Lung (tissue), 11 donors: ENCODE measurements at regions not wholly inside any gene's neighbourhood (a gene's known extent, or its start where the extent isn't known, plus 50 kb on each side); places are given as distances from the start of the nearest gene placed in this dataset.

Experiments
- ATAC-seq: fragments of 200-7000 bp; cut with Tn5 transposase; one replicate; pipeline ENCODE4 v1.9.1; 2020; ENCODE audit warnings: moderate number of reproducible peaks; ENCODE audit not compliant: insufficient read depth, low FRiP score
- DNase-seq, 3 donors: peaks; one replicate each; pipeline ENCODE4 v3.0.0-alpha.2; 2013 to 2017
- H3K27ac ChIP-seq, 2 donors: one replicate each; pipeline ENCODE4 v1.5.1; 2013; ENCODE audit warnings: mild to moderate bottlenecking in 2 of 2, moderate library complexity in 2 of 2, control low read depth in 1 of 2, inconsistent platforms in 1 of 2, low read depth in 1 of 2, low read length in 1 of 2
- H3K27me3 ChIP-seq, 3 donors: one replicate each; pipeline ENCODE4 v1.5.1; 2013; ENCODE audit warnings: low read length in 2 of 3; ENCODE audit not compliant: control insufficient read depth in 3 of 3, insufficient read depth in 3 of 3
- H3K36me3 ChIP-seq, 4 donors: one replicate each; pipeline ENCODE4 v1.5.1; 2013; ENCODE audit warnings: low read length in 4 of 4, mild to moderate bottlenecking in 1 of 4, moderate library complexity in 1 of 4; ENCODE audit not compliant: control insufficient read depth in 4 of 4, insufficient read depth in 4 of 4
- H3K4me1 ChIP-seq, 5 donors: one replicate each; pipeline ENCODE4 v1.5.1; 2013; ENCODE audit warnings: low read length in 5 of 5, mild to moderate bottlenecking in 2 of 5, moderate library complexity in 1 of 5; ENCODE audit not compliant: control insufficient read depth in 5 of 5, insufficient read depth in 5 of 5
- H3K4me3 ChIP-seq: one replicate; pipeline ENCODE4 v1.5.1; 2013; ENCODE audit warnings: mild to moderate bottlenecking, control low read depth, moderate library complexity
- H3K9ac ChIP-seq, 2 donors: one replicate each; pipeline ENCODE4 v1.5.1; 2013; ENCODE audit warnings: low read length in 2 of 2, control low read depth in 1 of 2; ENCODE audit not compliant: insufficient read depth in 1 of 2
- H3K9me3 ChIP-seq, 4 donors: one replicate each; pipeline ENCODE4 v1.5.1; 2013; ENCODE audit warnings: low read length in 3 of 4, mild to moderate bottlenecking in 1 of 4, moderate library complexity in 1 of 4; ENCODE audit not compliant: control insufficient read depth in 4 of 4, insufficient read depth in 3 of 4
- CTCF ChIP-seq: IDR thresholded peaks from 2 replicates; pipeline ENCODE4 v1.5.1; 2012; ENCODE audit warnings: mild to moderate bottlenecking; ENCODE audit errors: control extremely low read depth, extremely low read depth
- WGBS, 2 donors: extraction: QIAGEN DNeasy Blood & Tissue Kit; methylation state at CpG; one replicate each; pipeline ENCODE4 v1.1.7; 2013; 5-methylcytosine and 5-hydroxymethylcytosine counted together
- donor health status: control.
- donor health status: control.
- donor health status: Bipolar disorder and iron deficiency.
- donor health status: healthy.
- donor health status: DM: yes; HTN: yes; CAD: no.

- H3K27ac ChIP-seq = no peak overlapping the region
- H3K4me1 ChIP-seq = no peaks in the 10 kb centered on the region
- H3K4me3 ChIP-seq = no peak overlapping the region
- no peaks in the 10 kb centered on the region for H3K27me3 ChIP-seq
- DNase-seq (peak in 1 of 3 donors; percentile 28), ATAC-seq (no peak)
- no peaks in the 10 kb centered on the region for H3K9me3 ChIP-seq
- H3K9ac ChIP-seq = no peak overlapping the region
- no peaks in the 10 kb centered on the region for H3K36me3 ChIP-seq
- 79 to 84% methylated on average over 2 of the region's 2 CpGs for WGBS, 2 donors
- no peak for TF ChIP-seq CTCF
These were observed 201.6 kb upstream of the PARD3B start for GRCh38 chr2:204343685-204344084.

DNA sequence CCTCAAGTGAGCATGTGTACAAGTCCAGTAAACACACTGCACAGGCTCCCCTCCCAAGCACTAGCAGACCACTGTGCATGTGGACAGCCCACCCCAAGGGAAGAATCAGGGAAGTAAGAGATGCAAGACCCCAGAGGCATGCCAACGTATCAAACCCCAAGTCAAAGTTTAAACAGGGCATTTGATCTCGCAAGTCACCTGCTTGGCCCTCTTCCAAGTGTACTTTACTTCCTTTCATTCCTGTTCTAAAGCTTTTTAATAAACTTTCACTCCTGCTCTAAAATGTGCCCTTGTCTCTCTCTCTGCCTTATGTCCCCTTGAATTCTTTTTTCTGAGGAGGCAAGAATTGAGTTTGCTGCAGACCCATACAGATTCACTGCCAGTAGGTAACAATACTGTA is 201.2 kb upstream of the PARD3B start:
- ATAC-seq = no peak
- TF ChIP-seq CTCF = no peak
- 12 to 30% methylated on average over 2 of the region's 2 CpGs for WGBS, 2 donors
- H3K4me1 ChIP-seq = no peaks in the 10 kb centered on the region
- H3K9ac ChIP-seq = no peak overlapping the region
- H3K4me3 ChIP-seq = no peak overlapping the region
- peak in 1 of 3 donors; percentile 27 for DNase-seq
- peaks cover 0 to 2% (median 0%) of the 10 kb centered on the region in 4 donors for H3K9me3 ChIP-seq
- H3K27ac ChIP-seq = no peak overlapping the region
- H3K36me3 ChIP-seq = no peaks in the 10 kb centered on the region
- H3K27me3 ChIP-seq = no peaks in the 10 kb centered on the region

GRCh38 chr2:204346906-204347305 is 198.4 kb upstream of the PARD3B start:
- no peaks in the 10 kb centered on the region for H3K36me3 ChIP-seq
- ATAC-seq (no peak), DNase-seq (no peak)
- no peak overlapping the region for H3K4me3 ChIP-seq
- peaks cover 0 to 2% (median 0%) of the 10 kb centered on the region in 4 donors for H3K9me3 ChIP-seq
- no peak overlapping the region for H3K9ac ChIP-seq
- TF ChIP-seq CTCF = no peak
- WGBS, 2 donors = 85 to 93% methylated on average over 3 of the region's 3 CpGs
- H3K27me3 ChIP-seq = no peaks in the 10 kb centered on the region
- H3K4me1 ChIP-seq = no peaks in the 10 kb centered on the region
- no peak overlapping the region for H3K27ac ChIP-seq

DNA sequence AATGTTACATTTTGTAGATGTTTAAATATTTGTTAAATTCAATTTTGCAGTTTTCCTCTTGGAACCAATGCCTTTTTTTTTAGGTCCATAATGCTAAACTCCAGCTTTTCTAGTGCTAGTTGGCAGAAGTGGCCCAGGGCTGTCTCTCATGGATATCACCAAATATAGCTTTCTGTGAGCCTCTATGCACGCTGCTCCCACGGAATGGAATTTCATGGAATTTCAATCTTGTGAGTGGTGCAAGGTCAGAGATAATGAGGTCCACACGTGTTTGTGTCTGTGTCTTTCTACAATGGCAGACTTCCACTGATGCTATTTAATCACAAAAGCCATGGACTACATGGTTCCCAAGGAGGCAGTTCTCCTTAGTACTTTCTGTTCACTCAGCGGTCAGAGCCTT is 191.5 kb upstream of the PARD3B start:
- DNase-seq (peak in 1 of 3 donors; percentile 14), ATAC-seq (no peak)
- no peaks in the 10 kb centered on the region for H3K4me1 ChIP-seq
- WGBS, 2 donors = 77 to 83% methylated on average over 4 of the region's 4 CpGs
- no peaks in the 10 kb centered on the region for H3K27me3 ChIP-seq
- H3K27ac ChIP-seq = no peak overlapping the region
- no peak for TF ChIP-seq CTCF
- peaks cover 0 to 1% (median 0%) of the 10 kb centered on the region in 4 donors for H3K9me3 ChIP-seq
- H3K4me3 ChIP-seq = no peak overlapping the region
- no peaks in the 10 kb centered on the region for H3K36me3 ChIP-seq
- H3K9ac ChIP-seq = no peak overlapping the region
